ENCODE measurements at regions not wholly inside any gene's neighbourhood (a gene's known extent, or its start where the extent isn't known, plus 50 kb on each side); places are given as distances from the start of the nearest gene placed in this dataset.

DNA sequence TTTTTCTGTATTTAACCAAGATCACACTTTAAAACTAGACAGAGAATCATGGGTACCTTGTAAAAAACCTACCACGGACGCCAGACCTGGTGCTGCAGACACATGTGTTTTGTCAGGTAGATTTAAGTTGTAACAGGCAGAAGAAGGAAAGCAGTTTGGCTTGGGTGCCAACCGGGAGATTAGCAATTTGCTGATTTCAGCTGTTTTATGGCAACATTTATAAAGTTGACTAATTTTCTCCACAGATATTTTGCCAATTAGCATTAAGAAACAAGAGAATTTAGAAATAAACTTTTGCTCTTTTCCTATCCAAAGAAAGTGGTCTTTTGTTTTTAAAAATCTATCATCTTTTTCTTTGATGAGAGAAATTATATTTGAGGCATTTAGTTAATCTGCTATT, 76.3 kb upstream of the STOX2 start:
- Histone ChIP-seq H3K23ac (ENCODE audit: low read depth, low read length) (no peak overlapping the region), H3K4me3 (ENCODE audit: insufficient read depth, low read depth, low read length) (no peak overlapping the region), H3K56ac (ENCODE audit: extremely low read depth, insufficient read depth, low read length) (no peak overlapping the region), H3K27ac (ENCODE audit: insufficient read depth, low read length) (no peak overlapping the region), H3K4me2 (ENCODE audit: low read depth, low read length) (no peak overlapping the region), H4K91ac (ENCODE audit: insufficient read depth, low read depth, low read length) (no peak overlapping the region), H2BK15ac (ENCODE audit: low read depth, low read length) (no peak overlapping the region), H3K79me1 (ENCODE audit: low read depth in 1 of 2, low read length in 2 of 2) (no peaks in the 10 kb centered on the region), H3K4ac (ENCODE audit: low read depth, low read length) (no peak overlapping the region), H2BK5ac (ENCODE audit: low read depth, low read length, poor library complexity, severe bottlenecking) (no peak overlapping the region), H3K14ac (replicated peaks; ENCODE audit: low read depth, low read length) (no peak overlapping the region), H3K9me1 (ENCODE audit: insufficient read depth, low read length) (no peaks in the 10 kb centered on the region), H4K20me1 (ENCODE audit: insufficient read depth, low read length) (no peaks in the 10 kb centered on the region), H3K9ac (ENCODE audit: low read depth, low read length) (no peak overlapping the region), H4K5ac (ENCODE audit: low read depth, low read length) (no peak overlapping the region), H3K27me3 (ENCODE audit: control insufficient read depth, insufficient read depth, low read length) (no peaks in the 10 kb centered on the region; the same call in 1 of the 2 replicates), H3K18ac (ENCODE audit: low read depth, low read length) (no peak overlapping the region), H2AFZ (replicated peaks; ENCODE audit: low read length, poor library complexity) (no peak overlapping the region), H3K9me3 (ENCODE audit: control insufficient read depth, insufficient read depth, low read length) (no peaks in the 10 kb centered on the region), H2BK20ac (ENCODE audit: low read depth, low read length) (no peak overlapping the region), H3K36me3 (ENCODE audit: control insufficient read depth, insufficient read depth, low read length) (no peaks in the 10 kb centered on the region), H2AK9ac (replicated peaks; ENCODE audit: low read depth, low read length, poor library complexity) (no peak overlapping the region), H2BK120ac (ENCODE audit: low read depth, low read length) (no peak overlapping the region), H4K8ac (ENCODE audit: low read depth in 2 of 2, low read length in 2 of 2) (no peak overlapping the region), H3K4me1 (ENCODE audit: control insufficient read depth, insufficient read depth, low read length) (no peaks in the 10 kb centered on the region), H2AK5ac (ENCODE audit: low read depth, low read length) (no peak overlapping the region)
- dilution Hi-C loops (cut with HindIII; ENCODE audit: low sequenced_read_pairs, unreplicated experiment): no loop called here
- TF ChIP-seq RFX5 (IDR thresholded peaks at IDR 0.05; ENCODE audit: low read depth, low read length) (no peak), RAD21 (IDR thresholded peaks at IDR 0.05; ENCODE audit: low read length) (no peak), MAFK (IDR thresholded peaks at IDR 0.05; ENCODE audit: low read depth, low read length) (peak; percentile 55), POLR2A (IDR thresholded peaks at IDR 0.05; ENCODE audit: low read depth, low read length) (no peak), SMC3 (IDR thresholded peaks at IDR 0.05; ENCODE audit: low read depth, low read length) (no peak), CEBPB (IDR thresholded peaks at IDR 0.05; ENCODE audit: low read depth, low read length) (no peak), USF2 (IDR thresholded peaks at IDR 0.05; ENCODE audit: low read depth, low read length) (no peak)
- TF ChIP-seq, protein P1, sequence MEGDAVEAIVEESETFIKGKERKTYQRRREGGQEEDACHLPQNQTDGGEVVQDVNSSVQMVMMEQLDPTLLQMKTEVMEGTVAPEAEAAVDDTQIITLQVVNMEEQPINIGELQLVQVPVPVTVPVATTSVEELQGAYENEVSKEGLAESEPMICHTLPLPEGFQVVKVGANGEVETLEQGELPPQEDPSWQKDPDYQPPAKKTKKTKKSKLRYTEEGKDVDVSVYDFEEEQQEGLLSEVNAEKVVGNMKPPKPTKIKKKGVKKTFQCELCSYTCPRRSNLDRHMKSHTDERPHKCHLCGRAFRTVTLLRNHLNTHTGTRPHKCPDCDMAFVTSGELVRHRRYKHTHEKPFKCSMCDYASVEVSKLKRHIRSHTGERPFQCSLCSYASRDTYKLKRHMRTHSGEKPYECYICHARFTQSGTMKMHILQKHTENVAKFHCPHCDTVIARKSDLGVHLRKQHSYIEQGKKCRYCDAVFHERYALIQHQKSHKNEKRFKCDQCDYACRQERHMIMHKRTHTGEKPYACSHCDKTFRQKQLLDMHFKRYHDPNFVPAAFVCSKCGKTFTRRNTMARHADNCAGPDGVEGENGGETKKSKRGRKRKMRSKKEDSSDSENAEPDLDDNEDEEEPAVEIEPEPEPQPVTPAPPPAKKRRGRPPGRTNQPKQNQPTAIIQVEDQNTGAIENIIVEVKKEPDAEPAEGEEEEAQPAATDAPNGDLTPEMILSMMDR (conservative IDR thresholded peaks at IDR 0.05; ENCODE audit: low read depth, low read length): no peak
- DNase-seq: no peak
- no CpG with 5 or more reads among the region's 3 CpGs for WGBS, 2 experiments (ENCODE audit: extremely low coverage in 2 of 2, insufficient read length in 1 of 2)
- ChIA-PET POLR2A (ENCODE audit: unreplicated experiment) (no interaction called here), CTCF (interaction anchor here (0.6 kb wide), 1 partner anchor 414 kb away, joined by 3 read pairs; no protein-coding TSS in a partner anchor)
- intact Hi-C loops (cut with micrococcal nuclease): no loop called here
- no TSS peak for BruUV-seq (replicated peaks)
- ATAC-seq (ENCODE audit: low read depth): no peak
- in situ Hi-C loops (cut with MboI; ENCODE audit: low sequenced_read_pairs): no loop called here
